ENCODE measurements at regions not wholly inside any gene's neighbourhood (a gene's known extent, or its start where the extent isn't known, plus 50 kb on each side); places are given as distances from the start of the nearest gene placed in this dataset.

DNA sequence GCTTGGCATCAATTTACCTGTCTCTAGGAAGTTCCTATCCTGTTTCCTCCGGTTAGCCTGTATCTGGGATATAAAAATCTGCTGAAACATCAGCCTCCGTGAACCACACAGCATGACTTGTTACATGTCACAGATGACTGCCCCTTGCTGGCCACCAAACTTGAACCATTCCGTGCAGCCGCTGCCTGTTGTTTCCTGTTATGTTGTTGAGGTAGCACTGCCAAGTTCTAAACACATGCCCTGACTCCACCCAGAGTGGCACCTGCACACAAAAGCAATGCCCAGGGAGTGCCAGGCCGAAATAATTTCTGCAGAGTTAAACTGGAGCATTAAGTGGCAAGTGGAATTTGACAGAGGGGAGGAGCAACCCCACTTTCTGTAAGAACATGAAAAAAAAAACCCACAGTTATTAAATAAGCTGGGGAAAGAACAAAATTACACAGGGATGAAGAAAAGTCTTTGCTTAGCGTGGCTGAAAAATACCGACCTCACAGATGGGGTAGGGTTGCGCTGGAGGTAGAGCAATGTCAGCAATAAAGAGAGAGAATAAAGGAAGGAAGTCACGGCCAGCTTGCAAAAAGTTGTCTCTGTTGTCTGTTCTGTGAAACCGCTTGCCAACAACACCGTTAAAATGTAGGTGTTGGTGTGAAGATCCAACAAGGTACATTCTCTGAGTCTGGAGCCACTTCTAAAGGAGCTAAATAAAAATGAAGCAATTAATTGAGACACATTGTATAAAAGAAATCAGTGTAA lies 174.6 kb upstream of the CDH13 start:
- H3K4me3 ChIP-seq (ENCODE audit: low read depth, low read length), result no peak overlapping the region
- no peaks in the 10 kb centered on the region for H3K27me3 ChIP-seq (replicated peaks)
- in situ Hi-C loops (cut with HindIII; ENCODE audit: low pct_ligation_motif_present, low sequenced_read_pairs), result no loop called here
- no peaks in the 10 kb centered on the region for H3K36me3 ChIP-seq (replicated peaks)
- no peak overlapping the region for H3K27ac ChIP-seq
- TF ChIP-seq, protein P1, sequence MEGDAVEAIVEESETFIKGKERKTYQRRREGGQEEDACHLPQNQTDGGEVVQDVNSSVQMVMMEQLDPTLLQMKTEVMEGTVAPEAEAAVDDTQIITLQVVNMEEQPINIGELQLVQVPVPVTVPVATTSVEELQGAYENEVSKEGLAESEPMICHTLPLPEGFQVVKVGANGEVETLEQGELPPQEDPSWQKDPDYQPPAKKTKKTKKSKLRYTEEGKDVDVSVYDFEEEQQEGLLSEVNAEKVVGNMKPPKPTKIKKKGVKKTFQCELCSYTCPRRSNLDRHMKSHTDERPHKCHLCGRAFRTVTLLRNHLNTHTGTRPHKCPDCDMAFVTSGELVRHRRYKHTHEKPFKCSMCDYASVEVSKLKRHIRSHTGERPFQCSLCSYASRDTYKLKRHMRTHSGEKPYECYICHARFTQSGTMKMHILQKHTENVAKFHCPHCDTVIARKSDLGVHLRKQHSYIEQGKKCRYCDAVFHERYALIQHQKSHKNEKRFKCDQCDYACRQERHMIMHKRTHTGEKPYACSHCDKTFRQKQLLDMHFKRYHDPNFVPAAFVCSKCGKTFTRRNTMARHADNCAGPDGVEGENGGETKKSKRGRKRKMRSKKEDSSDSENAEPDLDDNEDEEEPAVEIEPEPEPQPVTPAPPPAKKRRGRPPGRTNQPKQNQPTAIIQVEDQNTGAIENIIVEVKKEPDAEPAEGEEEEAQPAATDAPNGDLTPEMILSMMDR (IDR thresholded peaks at IDR 0.05; ENCODE audit: low read depth, low read length, missing control alignments), result no peak
- DNase-seq, result no peak

DNA sequence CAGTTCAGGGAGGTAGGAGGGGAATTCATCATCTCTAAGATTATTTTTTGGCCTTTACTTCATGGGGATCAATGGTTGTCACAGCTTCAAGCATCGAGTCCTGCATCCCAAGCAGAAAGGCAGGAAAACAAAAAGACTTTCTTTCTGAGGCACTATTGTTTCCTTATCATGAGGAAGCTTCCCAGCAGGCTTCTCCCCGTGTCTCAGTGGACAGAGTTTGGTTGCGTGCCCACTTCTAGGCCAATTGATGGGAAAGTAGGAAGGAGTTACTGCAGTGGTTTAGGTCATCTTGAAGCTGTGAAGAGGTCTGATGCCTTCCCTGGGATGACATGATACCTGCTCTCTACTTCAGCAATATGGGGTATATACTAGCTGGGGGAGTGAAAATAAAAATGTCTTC lies 175.3 kb upstream of the CDH13 start:
- TF ChIP-seq, protein P1 (IDR thresholded peaks at IDR 0.05; ENCODE audit: low read depth, low read length, missing control alignments), result no peak
- in situ Hi-C loops (cut with HindIII; ENCODE audit: low pct_ligation_motif_present, low sequenced_read_pairs), result no loop called here
- Histone ChIP-seq H3K27me3 (replicated peaks) (no peaks in the 10 kb centered on the region), H3K4me3 (ENCODE audit: low read depth, low read length) (no peak overlapping the region), H3K36me3 (replicated peaks) (no peaks in the 10 kb centered on the region), H3K27ac (no peak overlapping the region)
- no peak for DNase-seq

DNA sequence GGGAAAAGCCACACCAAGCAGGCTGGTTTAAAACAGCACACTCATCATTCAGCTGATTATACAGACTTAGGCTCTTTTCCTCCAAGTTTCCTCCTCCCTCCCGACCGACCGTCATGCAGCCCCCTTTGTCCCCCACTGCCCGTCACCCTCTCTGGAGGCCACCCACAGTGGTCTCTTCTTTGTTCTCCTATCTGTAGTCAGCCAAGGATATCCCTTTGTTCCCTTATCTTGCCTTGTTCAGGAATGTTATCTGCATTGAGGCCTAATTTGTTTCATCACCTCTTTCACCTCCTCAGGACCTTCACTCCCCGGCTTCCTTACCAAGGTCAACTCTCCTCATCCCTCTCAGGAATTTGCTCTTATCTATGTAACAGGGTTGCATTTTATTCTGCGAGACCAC lies 186.4 kb upstream of the CDH13 start:
- no peaks in the 10 kb centered on the region for H3K36me3 ChIP-seq (replicated peaks)
- DNase-seq, result no peak
- H3K27ac ChIP-seq, result no peak overlapping the region
- TF ChIP-seq, protein P1 (IDR thresholded peaks at IDR 0.05; ENCODE audit: low read depth, low read length, missing control alignments), result no peak
- in situ Hi-C loops (cut with HindIII; ENCODE audit: low pct_ligation_motif_present, low sequenced_read_pairs), result no loop called here
- no peak overlapping the region for H3K4me3 ChIP-seq (ENCODE audit: low read depth, low read length)
- no peaks in the 10 kb centered on the region for H3K27me3 ChIP-seq (replicated peaks)

DNA sequence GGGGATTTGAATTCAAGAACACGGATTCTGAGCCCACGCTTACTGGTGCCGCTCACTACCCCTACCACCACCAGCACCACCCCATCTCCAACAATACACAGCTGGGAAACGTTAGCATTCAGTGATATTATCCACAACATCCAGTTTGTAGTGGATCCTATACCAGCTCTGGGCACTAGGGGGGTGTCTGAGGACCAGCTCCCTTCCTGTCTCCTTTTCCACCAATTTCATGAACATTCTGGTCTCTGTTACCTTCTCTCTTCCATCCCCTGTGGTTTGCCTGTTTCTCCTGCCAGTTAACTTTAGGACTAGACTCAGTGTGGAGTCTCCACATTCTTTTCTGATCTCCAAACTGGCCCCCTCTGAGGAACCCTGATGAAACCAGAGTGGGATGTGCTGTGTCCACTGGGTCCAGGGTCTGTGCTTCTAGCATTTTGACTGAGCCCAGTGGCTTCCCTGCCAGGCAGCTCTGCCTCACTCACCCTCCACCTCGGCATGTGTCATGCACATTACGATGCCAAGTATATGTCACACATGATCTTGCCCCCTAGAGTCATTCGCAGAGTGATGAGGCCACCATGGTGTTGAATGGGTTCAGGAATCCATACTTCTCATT lies 187.0 kb upstream of the CDH13 start:
- no peaks in the 10 kb centered on the region for H3K36me3 ChIP-seq (replicated peaks)
- TF ChIP-seq, protein P1 (IDR thresholded peaks at IDR 0.05; ENCODE audit: low read depth, low read length, missing control alignments), result peak; percentile 79
- no peak overlapping the region for H3K4me3 ChIP-seq (ENCODE audit: low read depth, low read length)
- H3K27me3 ChIP-seq (replicated peaks), result no peaks in the 10 kb centered on the region
- no peak overlapping the region for H3K27ac ChIP-seq
- in situ Hi-C loops (cut with HindIII; ENCODE audit: low pct_ligation_motif_present, low sequenced_read_pairs), result no loop called here
- DNase-seq, result peak; percentile 20

DNA sequence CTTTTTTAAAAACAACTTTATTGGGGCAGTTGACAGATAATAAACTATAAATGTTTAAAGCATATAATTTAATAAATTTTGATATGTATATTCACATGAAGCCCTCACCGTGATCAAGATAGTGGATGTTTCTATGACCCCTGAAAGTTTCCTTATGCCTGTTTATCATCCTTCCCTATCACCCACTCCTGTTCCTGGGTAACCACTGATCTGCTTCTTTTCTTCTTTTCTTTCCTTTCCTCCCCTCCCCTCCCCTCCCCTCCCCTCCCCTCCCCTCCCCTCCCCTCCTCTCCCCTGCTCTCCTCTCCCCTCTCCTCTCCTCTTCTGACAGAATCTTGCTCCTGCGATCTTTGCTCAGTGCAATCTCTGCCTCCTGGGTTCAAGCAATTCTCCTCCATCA lies 193.7 kb upstream of the CDH13 start:
- Histone ChIP-seq H3K27ac (no peak overlapping the region), H3K27me3 (replicated peaks) (peaks cover 9% of the 10 kb centered on the region), H3K36me3 (replicated peaks) (no peaks in the 10 kb centered on the region), H3K4me3 (ENCODE audit: low read depth, low read length) (no peak overlapping the region)
- DNase-seq, result no peak
- TF ChIP-seq, protein P1 (IDR thresholded peaks at IDR 0.05; ENCODE audit: low read depth, low read length, missing control alignments), result no peak
- in situ Hi-C loops (cut with HindIII; ENCODE audit: low pct_ligation_motif_present, low sequenced_read_pairs), result no loop called here
